ENCODE measurements at regions not wholly inside any gene's neighbourhood (a gene's known extent, or its start where the extent isn't known, plus 50 kb on each side); places are given as distances from the start of the nearest gene placed in this dataset.

DNA sequence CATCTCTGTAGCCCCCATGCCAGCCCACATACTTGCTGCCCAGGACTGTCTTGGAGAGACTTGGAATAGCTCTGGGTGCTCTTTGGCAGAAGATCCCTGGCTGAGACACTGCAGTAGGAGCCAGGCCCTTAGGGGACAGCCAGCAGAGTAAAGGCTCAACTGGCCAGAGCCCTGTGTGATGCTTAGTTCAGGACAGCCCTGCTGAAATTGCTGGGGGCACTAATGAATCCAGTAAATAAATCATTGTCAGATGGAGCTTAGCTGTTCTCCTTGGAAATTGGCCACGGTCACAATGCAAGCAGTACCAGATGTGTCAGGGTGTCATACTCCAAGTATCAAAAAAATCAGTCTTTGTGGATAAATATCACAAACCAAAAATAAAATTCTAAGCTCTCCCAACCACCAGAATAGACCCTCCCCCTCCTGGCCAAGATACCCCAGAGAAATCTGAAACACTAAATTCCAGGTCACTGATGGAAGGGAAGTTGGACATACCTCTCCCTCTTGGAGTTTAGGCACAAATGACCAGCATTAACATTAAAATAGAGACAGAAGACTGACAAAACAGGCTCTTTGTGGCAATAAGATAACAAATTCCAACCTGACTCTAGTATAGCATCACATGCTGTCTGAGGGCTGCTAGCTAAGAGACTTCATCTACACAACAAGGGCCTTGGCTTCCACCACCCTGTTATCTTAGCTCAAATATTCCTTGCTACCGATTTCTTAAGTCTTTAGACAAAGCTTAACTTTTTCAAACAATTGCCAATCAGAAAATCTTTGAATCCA, 83.2 kb upstream of the DNAH14 start:
- no peak for DNase-seq (ENCODE audit: low spot score)

DNA sequence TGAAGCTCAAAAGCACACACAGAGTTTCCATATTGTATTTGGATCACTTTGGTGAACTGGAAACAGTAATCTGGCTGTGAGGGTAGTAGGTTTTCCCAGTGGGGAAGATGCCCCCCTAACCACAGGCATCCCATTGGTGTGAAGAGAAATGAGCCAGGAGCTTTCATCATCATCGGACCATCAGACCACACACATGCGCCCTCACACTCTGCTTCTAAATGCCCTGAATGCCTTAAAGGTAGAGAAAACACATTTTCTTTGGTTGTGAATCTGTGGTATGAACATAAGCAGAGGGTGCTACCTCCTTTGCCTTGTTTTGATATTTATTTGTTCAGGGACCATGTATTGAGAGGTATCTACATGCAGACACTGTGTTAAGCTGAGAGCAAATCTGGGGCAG, 79.0 kb upstream of the DNAH14 start:
- no peak for DNase-seq (ENCODE audit: low spot score)

GRCh38 chr1:224851210-224851847, 78.1 kb upstream of the DNAH14 start:
- DNase-seq (ENCODE audit: low spot score) = peak; percentile 39

- DNase-seq (ENCODE audit: low spot score) = no peak
Measured at GRCh38 chr1:224851848-224852261, 77.6 kb upstream of the DNAH14 start.

DNA sequence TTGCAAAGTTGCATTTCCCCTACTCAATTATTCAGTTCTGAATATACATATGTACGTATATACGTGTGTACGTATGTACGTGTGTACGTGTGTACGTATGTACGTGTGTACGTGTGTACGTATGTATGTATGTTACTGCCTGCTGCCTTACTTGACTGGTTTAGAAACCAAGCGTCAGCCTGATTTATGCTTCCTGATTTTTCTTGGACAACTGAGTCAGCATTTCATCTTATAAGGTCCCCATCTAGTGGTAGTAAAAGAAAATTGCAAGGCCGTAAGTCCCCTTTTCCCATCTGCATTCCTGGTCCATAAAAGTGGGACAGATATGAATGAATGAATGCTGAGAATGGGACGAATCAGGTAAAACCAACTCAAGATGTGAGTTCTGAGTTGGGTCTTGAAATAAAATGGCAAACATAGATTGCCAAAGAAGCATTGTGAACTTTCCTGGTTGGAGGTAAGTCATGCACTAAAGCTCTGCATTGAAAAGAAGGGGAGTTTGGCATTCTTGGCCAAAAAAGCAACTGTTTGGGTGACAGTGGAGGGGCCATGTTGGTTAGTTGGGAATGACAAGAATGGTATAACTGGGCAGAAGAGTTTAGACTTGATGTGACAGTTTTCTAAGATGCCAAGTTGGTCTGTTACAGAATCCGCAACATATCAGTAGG, 76.4 kb upstream of the DNAH14 start:
- DNase-seq (ENCODE audit: low spot score) = no peak

DNA sequence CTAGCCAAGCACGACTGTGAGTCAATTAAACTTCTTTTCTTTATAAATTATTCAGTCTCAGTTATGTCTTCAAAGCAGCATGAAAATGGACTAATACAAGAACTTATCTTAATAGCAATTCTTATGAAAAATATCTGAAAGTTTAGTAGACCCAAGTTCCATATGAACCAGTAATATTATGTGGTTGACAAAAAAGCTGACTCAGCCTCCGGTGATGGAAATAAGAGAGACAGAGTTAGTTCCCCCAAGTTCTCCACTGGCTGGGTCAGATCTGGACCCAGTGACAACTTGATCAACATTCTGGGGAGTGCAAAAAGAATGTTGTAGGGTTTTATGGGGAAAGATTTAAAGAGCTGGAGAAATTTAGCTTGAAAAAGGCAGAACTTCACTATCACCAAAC, 72.5 kb upstream of the DNAH14 start:
- no peak for DNase-seq (ENCODE audit: low spot score)

DNA sequence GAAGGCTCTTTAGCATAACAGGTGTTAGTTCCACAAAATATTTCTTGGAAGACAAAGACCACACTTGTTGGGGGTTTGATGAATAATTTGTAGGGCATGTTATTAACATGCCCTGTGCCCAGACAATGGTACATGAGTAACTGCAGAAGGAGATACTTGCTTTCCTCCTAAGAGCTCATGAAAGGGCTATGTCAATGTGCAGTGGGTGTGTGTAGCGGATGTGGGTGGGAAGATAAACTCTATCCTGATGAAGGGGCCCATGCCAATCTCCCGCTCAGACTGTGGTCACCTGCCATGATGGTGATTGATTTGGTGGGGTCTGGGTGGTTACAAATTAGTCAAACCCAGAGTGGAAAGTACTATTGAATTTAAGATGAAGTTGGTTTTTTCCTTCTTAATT, 69.8 kb upstream of the DNAH14 start:
- no peak for DNase-seq (ENCODE audit: low spot score)

DNA sequence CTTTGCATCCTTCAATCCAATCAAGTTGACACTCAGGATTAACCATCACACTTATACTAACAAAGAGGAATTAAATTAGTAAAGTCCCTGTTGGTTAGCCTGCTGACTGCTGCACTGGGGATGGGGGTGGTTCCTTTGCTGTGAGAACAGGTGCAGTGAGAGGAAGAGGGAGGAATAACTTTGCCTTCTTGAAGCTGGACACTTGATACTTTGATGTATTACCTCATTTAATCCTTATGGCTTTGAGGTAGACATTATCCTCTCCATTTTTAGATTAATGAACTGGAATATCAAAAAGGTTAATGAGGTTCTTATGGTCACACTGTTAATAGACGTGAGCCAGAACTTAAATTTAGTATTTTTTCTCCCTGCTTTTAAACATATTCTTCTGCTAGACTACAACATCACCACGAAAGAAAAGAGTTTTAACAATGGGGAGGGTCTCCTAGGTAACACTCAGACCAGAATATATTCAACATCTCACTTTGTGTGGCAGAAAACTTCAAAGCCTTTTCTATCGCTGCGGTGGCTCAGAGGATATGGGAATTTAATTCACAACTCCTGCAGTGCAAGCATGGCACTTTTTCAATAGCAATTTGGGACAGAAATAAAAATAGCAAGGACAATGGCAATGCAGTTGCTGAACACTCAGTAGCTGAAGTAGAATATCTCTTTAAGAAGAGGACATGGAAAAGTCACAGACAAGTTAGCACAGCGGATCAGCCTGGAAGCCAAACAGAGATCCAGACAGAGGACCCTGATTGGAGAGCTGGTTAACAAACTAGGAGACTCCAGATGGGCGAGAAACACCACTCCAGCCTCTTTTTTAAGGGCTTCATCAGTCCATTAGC, 68.8 kb upstream of the DNAH14 start:
- DNase-seq (ENCODE audit: low spot score) = no peak

DNA sequence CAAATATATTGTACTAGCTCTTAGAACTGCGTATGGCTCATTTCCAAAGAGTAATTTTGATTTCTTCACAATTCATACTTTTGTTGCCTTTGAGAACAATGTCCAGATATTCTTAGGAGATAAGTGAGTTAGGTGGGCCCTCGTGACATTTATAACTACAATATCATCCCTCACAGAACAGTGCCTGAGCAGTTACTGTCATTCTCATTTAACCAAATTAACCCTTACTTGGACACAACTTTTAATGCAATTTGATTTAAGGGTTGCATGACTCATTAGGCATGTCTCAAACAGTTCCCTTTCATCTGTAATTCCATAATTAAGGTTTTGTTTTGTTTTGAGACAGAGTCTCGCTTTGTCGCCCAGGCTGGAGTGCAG, 68.1 kb upstream of the DNAH14 start:
- no peak for DNase-seq (ENCODE audit: low spot score)

GRCh38 chr1:224863486-224863885, 66.0 kb upstream of the DNAH14 start:
- DNase-seq (ENCODE audit: low spot score) = no peak

- DNase-seq (ENCODE audit: low spot score) = no peak
Measured at GRCh38 chr1:224864006-224864405, 65.5 kb upstream of the DNAH14 start.

DNA sequence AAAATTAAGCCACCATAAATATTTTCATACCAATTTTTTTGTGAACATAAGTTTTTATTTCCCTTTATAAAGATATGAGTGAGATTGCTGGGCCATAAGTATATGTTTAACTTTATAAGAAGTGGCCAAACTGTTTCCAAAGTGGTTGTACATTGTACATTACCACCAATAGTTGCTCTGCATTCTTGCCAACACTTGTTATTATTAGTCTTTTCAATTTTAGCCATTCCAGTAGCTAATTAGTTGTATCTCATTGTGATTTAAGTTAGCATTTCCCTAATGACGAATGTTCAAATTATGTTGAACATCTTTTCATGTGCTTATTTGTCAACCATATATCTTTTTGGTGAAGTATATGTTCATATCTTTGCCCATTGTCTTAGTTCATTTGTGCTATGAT, 64.0 kb upstream of the DNAH14 start:
- DNase-seq (ENCODE audit: low spot score) = no peak

DNA sequence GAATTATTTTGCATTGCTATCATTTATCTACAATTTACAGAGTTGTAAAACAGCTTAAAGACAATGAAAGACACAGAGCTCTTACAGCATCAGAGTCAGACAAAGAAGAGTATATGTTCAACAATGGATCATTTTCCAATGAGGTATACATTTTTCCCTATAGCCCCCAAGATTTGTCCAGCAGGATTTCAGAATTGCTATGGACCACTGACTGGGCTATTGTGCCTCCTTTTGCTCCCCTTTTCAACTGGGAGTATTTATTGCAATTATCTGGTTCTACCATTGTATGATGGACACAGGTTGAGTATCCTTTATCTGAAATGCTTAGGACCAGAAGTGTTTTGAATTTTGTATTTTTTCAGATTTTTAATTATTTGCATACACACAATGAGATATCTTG, 62.5 kb upstream of the DNAH14 start:
- DNase-seq (ENCODE audit: low spot score) = no peak

GRCh38 chr1:224867715-224868114, 61.8 kb upstream of the DNAH14 start:
- no peak for DNase-seq (ENCODE audit: low spot score)

DNA sequence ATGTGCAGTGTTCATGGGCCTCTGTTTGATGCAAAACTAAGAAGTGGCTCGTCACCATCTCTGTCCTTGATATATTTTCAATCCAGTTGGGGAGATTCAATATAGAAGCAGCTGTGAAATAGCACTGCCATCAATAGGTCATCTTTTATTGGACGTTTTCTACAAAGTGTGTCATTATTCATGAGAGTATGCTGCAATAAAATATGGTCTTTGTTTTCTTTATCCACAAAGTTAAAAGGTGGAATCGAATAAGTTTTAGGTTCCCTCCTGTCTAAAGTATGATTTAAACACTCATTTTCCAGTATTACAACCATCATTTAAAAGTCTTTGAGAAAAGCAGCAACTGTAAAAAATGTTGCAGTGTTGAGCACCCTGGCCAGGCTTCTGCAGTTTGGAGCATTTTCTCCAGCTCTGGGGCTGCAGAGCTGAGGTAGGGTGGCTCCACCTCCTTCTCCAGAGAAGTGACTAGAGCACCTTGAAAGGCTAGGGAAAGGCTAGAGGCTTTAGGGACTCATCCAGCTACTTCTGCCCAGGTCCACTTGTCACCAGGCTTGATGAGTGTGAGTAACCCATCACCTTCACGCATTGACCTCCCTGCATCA, 56.5 kb upstream of the DNAH14 start:
- DNase-seq (ENCODE audit: low spot score) = no peak

GRCh38 chr1:224873434-224874369, 55.8 kb upstream of the DNAH14 start:
- no peak for DNase-seq (ENCODE audit: low spot score)

GRCh38 chr1:224874775-224875174, 54.7 kb upstream of the DNAH14 start:
- no peak for DNase-seq (ENCODE audit: low spot score)

- no peak for DNase-seq (ENCODE audit: low spot score)
Measured at GRCh38 chr1:224879162-224879803, 50.2 kb upstream of the DNAH14 start.
